ENCODE measurements at regions not wholly inside any gene's neighbourhood (a gene's known extent, or its start where the extent isn't known, plus 50 kb on each side); places are given as distances from the start of the nearest gene placed in this dataset.
"Not testable (repeated sequence)": the region's sequence is repeated elsewhere in the genome, so short reads cannot be mapped to it uniquely, and the experiment has no call there.

- no peak for TF ChIP-seq CTCF (IDR thresholded peaks at IDR 0.05; ENCODE audit: control extremely low read depth, extremely low read depth)
- H3K27me3 ChIP-seq (ENCODE audit: control insufficient read depth in 3 of 3, insufficient read depth in 3 of 3, low read length in 2 of 3): no peaks in the 10 kb centered on the region
- H3K4me3 ChIP-seq: no peak overlapping the region
- no peaks in the 10 kb centered on the region for H3K4me1 ChIP-seq (ENCODE audit: control insufficient read depth in 5 of 5, insufficient read depth in 5 of 5, low read length in 5 of 5)
- H3K9me3 ChIP-seq (ENCODE audit: control insufficient read depth in 4 of 4, insufficient read depth in 3 of 4, low read length in 3 of 4): no peaks in the 10 kb centered on the region
- no peak for DNase-seq
- H3K27ac ChIP-seq (ENCODE audit: low read depth in 1 of 2, low read length in 1 of 2): no peak overlapping the region
- no peak overlapping the region for H3K9ac ChIP-seq (ENCODE audit: insufficient read depth in 1 of 2, low read length in 2 of 2)
- no peak for ATAC-seq (ENCODE audit: insufficient read depth, low FRiP score)
- H3K36me3 ChIP-seq (ENCODE audit: control insufficient read depth in 4 of 4, insufficient read depth in 4 of 4, low read length in 4 of 4): no peaks in the 10 kb centered on the region
- 95% methylated on average over 9 of the region's 9 CpGs for WGBS, 2 donors
These were observed 138.1 kb upstream of the ATP10A start for GRCh38 chr15:26001201-26001600.

GRCh38 chr15:25993506-25993905 lies 130.4 kb upstream of the ATP10A start:
- no peak overlapping the region for H3K4me3 ChIP-seq
- peaks cover 0 to 3% (median 0%) of the 10 kb centered on the region in 4 donors for H3K9me3 ChIP-seq (ENCODE audit: control insufficient read depth in 4 of 4, insufficient read depth in 3 of 4, low read length in 3 of 4)
- H3K27me3 ChIP-seq (ENCODE audit: control insufficient read depth in 3 of 3, insufficient read depth in 3 of 3, low read length in 2 of 3): no peaks in the 10 kb centered on the region
- H3K27ac ChIP-seq (ENCODE audit: low read depth in 1 of 2, low read length in 1 of 2): no peak overlapping the region
- no peaks in the 10 kb centered on the region for H3K36me3 ChIP-seq (ENCODE audit: control insufficient read depth in 4 of 4, insufficient read depth in 4 of 4, low read length in 4 of 4)
- DNase-seq: no peak
- ATAC-seq (ENCODE audit: insufficient read depth, low FRiP score): no peak
- no peaks in the 10 kb centered on the region for H3K4me1 ChIP-seq (ENCODE audit: control insufficient read depth in 5 of 5, insufficient read depth in 5 of 5, low read length in 5 of 5)
- no peak overlapping the region for H3K9ac ChIP-seq (ENCODE audit: insufficient read depth in 1 of 2, low read length in 2 of 2)
- no peak for TF ChIP-seq CTCF (IDR thresholded peaks at IDR 0.05; ENCODE audit: control extremely low read depth, extremely low read depth)
- 65 to 66% methylated on average over 1 of the region's 1 CpG for WGBS, 2 donors

GRCh38 chr15:25990220-25990619 lies 127.1 kb upstream of the ATP10A start:
- Histone ChIP-seq H3K27me3 (ENCODE audit: control insufficient read depth in 3 of 3, insufficient read depth in 3 of 3, low read length in 2 of 3) (no peaks in the 10 kb centered on the region), H3K9ac (ENCODE audit: insufficient read depth in 1 of 2, low read length in 2 of 2) (no peak overlapping the region), H3K27ac (ENCODE audit: low read depth in 1 of 2, low read length in 1 of 2) (no peak overlapping the region), H3K4me3 (no peak overlapping the region), H3K4me1 (ENCODE audit: control insufficient read depth in 5 of 5, insufficient read depth in 5 of 5, low read length in 5 of 5) (no peaks in the 10 kb centered on the region), H3K36me3 (ENCODE audit: control insufficient read depth in 4 of 4, insufficient read depth in 4 of 4, low read length in 4 of 4) (no peaks in the 10 kb centered on the region), H3K9me3 (ENCODE audit: control insufficient read depth in 4 of 4, insufficient read depth in 3 of 4, low read length in 3 of 4) (peaks cover 0 to 3% (median 0%) of the 10 kb centered on the region in 4 donors)
- 90 to 91% methylated on average over 15 of the region's 15 CpGs for WGBS, 2 donors
- ATAC-seq (ENCODE audit: insufficient read depth, low FRiP score) (no peak), DNase-seq (no peak)
- no peak for TF ChIP-seq CTCF (IDR thresholded peaks at IDR 0.05; ENCODE audit: control extremely low read depth, extremely low read depth)

- H3K27ac ChIP-seq (ENCODE audit: low read depth in 1 of 2, low read length in 1 of 2): no peak overlapping the region
- no peaks in the 10 kb centered on the region for H3K36me3 ChIP-seq (ENCODE audit: control insufficient read depth in 4 of 4, insufficient read depth in 4 of 4, low read length in 4 of 4)
- ATAC-seq (ENCODE audit: insufficient read depth, low FRiP score) (no peak), DNase-seq (no peak)
- H3K9ac ChIP-seq (ENCODE audit: insufficient read depth in 1 of 2, low read length in 2 of 2): no peak overlapping the region
- no peaks in the 10 kb centered on the region for H3K27me3 ChIP-seq (ENCODE audit: control insufficient read depth in 3 of 3, insufficient read depth in 3 of 3, low read length in 2 of 3)
- H3K4me1 ChIP-seq (ENCODE audit: control insufficient read depth in 5 of 5, insufficient read depth in 5 of 5, low read length in 5 of 5): no peaks in the 10 kb centered on the region
- H3K4me3 ChIP-seq: no peak overlapping the region
- peaks cover 0 to 3% (median 0%) of the 10 kb centered on the region in 4 donors for H3K9me3 ChIP-seq (ENCODE audit: control insufficient read depth in 4 of 4, insufficient read depth in 3 of 4, low read length in 3 of 4)
- 91 to 92% methylated on average over 25 of the region's 25 CpGs for WGBS, 2 donors
- TF ChIP-seq CTCF (IDR thresholded peaks at IDR 0.05; ENCODE audit: control extremely low read depth, extremely low read depth): no peak
These were observed 126.2 kb upstream of the ATP10A start for GRCh38 chr15:25989327-25989726.

GRCh38 chr15:25988716-25989115 lies 125.6 kb upstream of the ATP10A start:
- WGBS, 2 donors: 88 to 89% methylated on average over 9 of the region's 9 CpGs
- not testable (repeated sequence) for H3K4me3 ChIP-seq; ATAC-seq (ENCODE audit: insufficient read depth, low FRiP score); DNase-seq; H3K9me3 ChIP-seq (ENCODE audit: control insufficient read depth in 4 of 4, insufficient read depth in 3 of 4, low read length in 3 of 4); H3K9ac ChIP-seq (ENCODE audit: insufficient read depth in 1 of 2, low read length in 2 of 2); H3K36me3 ChIP-seq (ENCODE audit: control insufficient read depth in 4 of 4, insufficient read depth in 4 of 4, low read length in 4 of 4); H3K4me1 ChIP-seq (ENCODE audit: control insufficient read depth in 5 of 5, insufficient read depth in 5 of 5, low read length in 5 of 5); H3K27ac ChIP-seq (ENCODE audit: low read depth in 1 of 2, low read length in 1 of 2); H3K27me3 ChIP-seq (ENCODE audit: control insufficient read depth in 3 of 3, insufficient read depth in 3 of 3, low read length in 2 of 3)

Measured in lung (tissue), 11 donors.